NCI-H146 treated with DMSO at 0.1 percent for 48 hours (cell line): ENCODE measurements at regions not wholly inside any gene's neighbourhood (a gene's known extent, or its start where the extent isn't known, plus 50 kb on each side); places are given as distances from the start of the nearest gene placed in this dataset.

Experiments used
- DNase-seq: peaks from one replicate; lab custom pipeline; 2025; ENCODE audit not compliant: unreplicated experiment; lab: John Stamatoyannopoulos, UW

GRCh38 chr2:37541516-37541915 lies 129.9 kb downstream of the CDC42EP3 start:
- no peak for DNase-seq

- no peak for DNase-seq
Observed at GRCh38 chr2:37543999-37544557, 127.4 kb downstream of the CDC42EP3 start.

- DNase-seq = no peak
Observed at GRCh38 chr2:37544591-37545031, 126.8 kb downstream of the CDC42EP3 start.

GRCh38 chr2:37549598-37549997 lies 121.8 kb downstream of the CDC42EP3 start:
- no peak for DNase-seq

GRCh38 chr2:37550190-37550589 lies 121.3 kb downstream of the CDC42EP3 start:
- no peak for DNase-seq

GRCh38 chr2:37551783-37552182 lies 119.7 kb downstream of the CDC42EP3 start:
- DNase-seq = no peak

- no peak for DNase-seq
Observed at GRCh38 chr2:37552339-37552738, 119.1 kb downstream of the CDC42EP3 start.

GRCh38 chr2:37553411-37554154 lies 117.9 kb downstream of the CDC42EP3 start:
- no peak for DNase-seq

GRCh38 chr2:37554155-37554510 lies 117.3 kb downstream of the CDC42EP3 start:
- no peak for DNase-seq

GRCh38 chr2:37554687-37555086 lies 116.8 kb downstream of the CDC42EP3 start:
- DNase-seq = no peak

- DNase-seq = no peak
Observed at GRCh38 chr2:37555457-37555856, 116.0 kb downstream of the CDC42EP3 start.

- DNase-seq = no peak
Observed at GRCh38 chr2:37556256-37556655, 115.2 kb downstream of the CDC42EP3 start.

GRCh38 chr2:37558623-37559022 lies 112.8 kb downstream of the CDC42EP3 start:
- DNase-seq = no peak

- DNase-seq = no peak
Observed at GRCh38 chr2:37560241-37560848, 111.1 kb downstream of the CDC42EP3 start.

GRCh38 chr2:37560863-37561614 lies 110.4 kb downstream of the CDC42EP3 start:
- DNase-seq = no peak

- no peak for DNase-seq
Observed at GRCh38 chr2:37561615-37562569, 109.5 kb downstream of the CDC42EP3 start.

- no peak for DNase-seq
Observed at GRCh38 chr2:37563375-37564015, 107.9 kb downstream of the CDC42EP3 start.

- DNase-seq = peak; percentile 71
Observed at GRCh38 chr2:37564356-37564755, 107.1 kb downstream of the CDC42EP3 start.

GRCh38 chr2:37566517-37566981 lies 104.9 kb downstream of the CDC42EP3 start:
- no peak for DNase-seq

GRCh38 chr2:37568565-37568964 lies 102.9 kb downstream of the CDC42EP3 start:
- no peak for DNase-seq
